ENCODE measurements at regions not wholly inside any gene's neighbourhood (a gene's known extent, or its start where the extent isn't known, plus 50 kb on each side); places are given as distances from the start of the nearest gene placed in this dataset.

DNA sequence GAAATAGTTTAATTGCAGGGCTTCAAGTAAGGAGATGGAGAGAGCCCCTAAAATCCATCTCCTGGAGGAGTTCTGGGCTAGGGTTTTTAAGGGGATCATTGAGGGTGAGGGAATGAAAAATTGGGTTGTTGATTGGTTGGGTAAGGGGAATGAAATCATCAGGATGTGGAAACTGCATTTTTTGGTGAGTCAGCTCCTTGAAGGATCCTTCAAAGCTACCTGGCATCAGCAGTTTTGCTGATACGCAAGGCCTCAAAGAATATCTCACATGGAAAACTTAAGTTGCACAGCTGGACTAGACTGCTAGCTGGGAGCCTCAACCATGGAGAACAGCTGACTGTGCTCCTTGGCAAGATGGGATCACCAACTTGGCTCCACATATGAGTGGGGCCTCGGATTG, 136.7 kb downstream of the FGF10 start:
- Mint-ChIP-seq H3K36me3 (ENCODE audit: low read depth) (no peaks in the 10 kb centered on the region), H3K4me3 (ENCODE audit: low read depth) (no peak overlapping the region), H3K9me3 (peaks cover 3% of the 10 kb centered on the region), H3K4me1 (ENCODE audit: low read depth) (no peaks in the 10 kb centered on the region), H3K27me3 (ENCODE audit: low read depth) (no peaks in the 10 kb centered on the region), H3K27ac (no peak overlapping the region)
- DNase-seq (ENCODE audit: low spot score): no peak
- intact Hi-C loops (cut with micrococcal nuclease): no loop called here

DNA sequence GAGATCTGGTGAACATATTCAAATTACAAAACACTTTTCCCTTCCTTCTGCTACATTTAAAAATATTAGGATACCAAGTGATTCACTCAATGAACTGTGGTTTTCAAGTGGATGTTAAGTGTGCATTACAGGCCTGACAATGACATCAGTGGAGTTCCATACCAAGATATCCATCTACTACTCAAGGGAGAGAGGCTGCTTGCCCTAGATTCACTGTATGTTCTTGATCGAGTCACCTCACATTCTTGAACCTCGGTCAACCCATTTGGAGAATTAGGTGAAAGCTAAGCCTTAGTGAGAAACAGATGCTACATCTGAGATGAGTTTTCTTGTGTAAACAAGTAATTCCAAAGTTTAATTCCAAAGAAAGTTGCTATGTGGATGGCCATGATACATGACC, 142.2 kb downstream of the FGF10 start:
- peaks cover 8% of the 10 kb centered on the region for H3K9me3 Mint-ChIP-seq
- no peak overlapping the region for H3K27ac Mint-ChIP-seq
- no peaks in the 10 kb centered on the region for H3K4me1 Mint-ChIP-seq (ENCODE audit: low read depth)
- H3K27me3 Mint-ChIP-seq (ENCODE audit: low read depth): no peaks in the 10 kb centered on the region
- intact Hi-C loops (cut with micrococcal nuclease): no loop called here
- DNase-seq (ENCODE audit: low spot score): no peak
- H3K4me3 Mint-ChIP-seq (ENCODE audit: low read depth): no peak overlapping the region
- H3K36me3 Mint-ChIP-seq (ENCODE audit: low read depth): no peaks in the 10 kb centered on the region

DNA sequence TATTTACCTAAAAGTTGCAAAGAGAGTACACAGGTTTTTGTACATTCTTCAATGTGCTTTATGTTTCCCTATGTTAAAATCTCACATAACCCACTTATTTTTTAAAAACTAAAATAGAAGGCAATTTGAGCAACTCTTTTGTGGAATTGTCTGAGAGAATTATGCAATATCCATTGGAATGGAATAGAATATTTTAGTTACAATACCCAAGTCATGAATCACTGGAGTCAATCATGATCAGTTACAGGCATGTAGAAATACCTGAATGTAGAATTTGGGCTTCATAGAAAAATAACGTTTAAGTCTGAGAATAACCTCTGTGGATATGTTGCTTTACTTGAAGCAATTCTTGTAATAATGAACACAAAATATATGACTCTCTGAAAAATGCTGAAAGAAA, 143.3 kb downstream of the FGF10 start:
- intact Hi-C loops (cut with micrococcal nuclease): no loop called here
- no peak overlapping the region for H3K4me3 Mint-ChIP-seq (ENCODE audit: low read depth)
- DNase-seq (ENCODE audit: low spot score): no peak
- H3K36me3 Mint-ChIP-seq (ENCODE audit: low read depth): no peaks in the 10 kb centered on the region
- no peaks in the 10 kb centered on the region for H3K4me1 Mint-ChIP-seq (ENCODE audit: low read depth)
- H3K27ac Mint-ChIP-seq: no peak overlapping the region
- H3K9me3 Mint-ChIP-seq: peaks cover 8% of the 10 kb centered on the region
- H3K27me3 Mint-ChIP-seq (ENCODE audit: low read depth): no peaks in the 10 kb centered on the region

DNA sequence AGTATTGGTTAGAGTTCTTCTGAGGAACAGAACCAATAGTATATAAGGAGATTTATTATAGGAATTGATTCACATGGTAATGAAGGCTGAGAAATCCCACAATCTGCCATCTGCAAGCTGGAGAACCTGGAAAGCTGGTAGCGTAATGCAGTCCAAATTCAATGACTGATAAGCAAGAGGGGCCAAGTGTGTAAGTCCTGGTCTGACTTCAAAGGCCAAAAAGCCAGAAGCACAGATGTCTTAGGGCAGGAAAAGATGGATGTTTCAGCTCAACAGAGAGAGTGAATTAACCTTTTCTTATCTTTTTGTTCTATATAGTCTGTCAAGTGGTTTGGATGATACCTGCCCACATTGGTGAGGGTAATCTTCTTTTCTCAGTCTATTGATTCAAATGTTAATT, 146.4 kb downstream of the FGF10 start:
- no peaks in the 10 kb centered on the region for H3K27me3 Mint-ChIP-seq (ENCODE audit: low read depth)
- no peak for DNase-seq (ENCODE audit: low spot score)
- H3K4me1 Mint-ChIP-seq (ENCODE audit: low read depth): no peaks in the 10 kb centered on the region
- H3K27ac Mint-ChIP-seq: no peak overlapping the region
- H3K4me3 Mint-ChIP-seq (ENCODE audit: low read depth): no peak overlapping the region
- no peaks in the 10 kb centered on the region for H3K36me3 Mint-ChIP-seq (ENCODE audit: low read depth)
- H3K9me3 Mint-ChIP-seq: peaks cover 8% of the 10 kb centered on the region
- intact Hi-C loops (cut with micrococcal nuclease): no loop called here

DNA sequence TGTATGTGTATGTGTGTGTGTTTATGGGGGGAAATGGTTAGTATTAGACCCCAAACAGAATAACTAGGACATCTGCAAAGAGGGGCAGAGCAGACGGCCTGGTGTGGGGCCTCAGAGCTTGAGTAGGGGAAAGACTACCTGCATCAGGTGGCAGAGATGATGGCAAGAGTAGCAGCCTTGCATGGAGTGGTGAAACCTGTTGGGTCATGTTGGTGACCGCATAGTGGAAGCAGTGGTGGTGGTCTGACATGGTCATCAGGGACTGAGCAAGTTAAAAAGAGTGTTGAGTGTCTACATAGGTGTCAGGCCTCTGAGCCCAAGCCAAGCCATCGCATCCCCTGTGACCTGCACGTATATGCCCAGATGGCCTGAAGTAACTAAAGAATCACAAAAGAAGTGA, 153.2 kb downstream of the FGF10 start:
- no peak for DNase-seq (ENCODE audit: low spot score)
- no peak overlapping the region for H3K27ac Mint-ChIP-seq
- peaks cover 18% of the 10 kb centered on the region for H3K9me3 Mint-ChIP-seq
- H3K36me3 Mint-ChIP-seq (ENCODE audit: low read depth): no peaks in the 10 kb centered on the region
- no peaks in the 10 kb centered on the region for H3K4me1 Mint-ChIP-seq (ENCODE audit: low read depth)
- intact Hi-C loops (cut with micrococcal nuclease): no loop called here
- no peaks in the 10 kb centered on the region for H3K27me3 Mint-ChIP-seq (ENCODE audit: low read depth)
- no peak overlapping the region for H3K4me3 Mint-ChIP-seq (ENCODE audit: low read depth)

DNA sequence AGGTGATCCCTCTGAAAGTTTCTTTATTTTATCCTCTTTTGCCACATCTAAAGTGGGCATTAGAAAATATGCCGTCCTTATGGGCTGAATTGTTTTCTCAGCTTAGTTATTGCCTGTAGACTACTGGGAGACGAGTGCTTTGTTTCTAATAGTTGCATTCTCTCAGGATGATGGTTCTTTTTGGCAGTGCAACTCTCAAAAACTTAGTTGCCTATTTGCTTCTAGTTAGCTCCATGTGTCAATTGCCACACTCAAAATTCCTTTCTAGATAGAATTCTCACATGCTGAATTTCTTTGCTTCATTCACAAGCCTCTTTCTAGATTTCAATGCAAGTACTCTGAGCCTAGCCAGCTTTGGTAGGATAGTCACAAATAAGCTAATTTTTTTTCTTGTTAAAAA, 155.5 kb downstream of the FGF10 start:
- Mint-ChIP-seq H3K36me3 (ENCODE audit: low read depth) (no peaks in the 10 kb centered on the region), H3K27me3 (ENCODE audit: low read depth) (no peaks in the 10 kb centered on the region), H3K4me3 (ENCODE audit: low read depth) (no peak overlapping the region), H3K9me3 (peaks cover 30% of the 10 kb centered on the region), H3K4me1 (ENCODE audit: low read depth) (no peaks in the 10 kb centered on the region), H3K27ac (no peak overlapping the region)
- DNase-seq (ENCODE audit: low spot score): no peak
- intact Hi-C loops (cut with micrococcal nuclease): no loop called here

DNA sequence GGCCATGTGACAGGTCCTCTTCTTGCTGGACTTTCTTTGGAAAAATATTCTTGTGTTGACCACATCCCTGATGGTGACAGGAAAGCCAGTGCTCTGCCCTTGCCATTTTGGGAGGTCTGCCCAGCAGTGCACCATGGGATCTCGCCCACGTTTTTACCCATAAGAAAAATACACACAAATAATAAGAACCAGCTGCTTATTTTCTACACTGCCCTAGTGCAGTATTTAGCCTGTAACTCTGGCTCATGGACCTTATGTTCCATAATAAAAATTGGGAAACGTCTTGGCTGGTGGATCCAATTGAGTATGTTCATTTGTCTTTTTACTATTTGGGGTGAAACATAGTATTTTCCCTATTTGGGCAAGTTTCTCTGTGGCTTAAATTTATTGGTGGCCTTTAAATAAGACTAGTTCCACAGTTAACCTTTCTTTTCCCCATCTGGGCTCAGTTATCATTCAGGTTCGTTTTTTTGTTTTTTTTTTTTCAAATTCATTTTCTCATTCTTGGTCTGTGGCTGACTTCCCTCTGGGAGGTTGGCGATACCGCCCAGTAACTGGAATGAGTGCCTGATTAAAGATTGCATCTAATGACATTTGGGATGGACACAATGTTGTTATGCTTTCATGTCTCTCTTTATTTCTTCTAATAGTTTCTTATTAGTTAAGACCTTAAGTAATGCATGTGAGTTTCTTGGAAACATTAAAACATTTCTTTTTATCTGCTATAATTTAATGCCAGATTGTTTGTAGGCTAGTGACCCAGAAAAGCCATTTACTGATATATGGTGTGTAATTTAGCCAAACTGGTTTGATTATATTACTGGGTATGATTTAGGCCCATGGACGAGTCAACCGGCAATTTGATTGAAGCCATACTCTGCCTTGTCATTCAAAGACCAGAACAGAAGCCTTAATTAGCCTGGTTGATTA, 163.7 kb downstream of the FGF10 start:
- Mint-ChIP-seq H3K4me1 (ENCODE audit: low read depth) (no peaks in the 10 kb centered on the region), H3K36me3 (ENCODE audit: low read depth) (no peaks in the 10 kb centered on the region), H3K9me3 (peaks cover 23% of the 10 kb centered on the region), H3K27me3 (ENCODE audit: low read depth) (no peaks in the 10 kb centered on the region), H3K4me3 (ENCODE audit: low read depth) (no peak overlapping the region), H3K27ac (no peak overlapping the region)
- intact Hi-C loops (cut with micrococcal nuclease): no loop called here
- no peak for DNase-seq (ENCODE audit: low spot score)

DNA sequence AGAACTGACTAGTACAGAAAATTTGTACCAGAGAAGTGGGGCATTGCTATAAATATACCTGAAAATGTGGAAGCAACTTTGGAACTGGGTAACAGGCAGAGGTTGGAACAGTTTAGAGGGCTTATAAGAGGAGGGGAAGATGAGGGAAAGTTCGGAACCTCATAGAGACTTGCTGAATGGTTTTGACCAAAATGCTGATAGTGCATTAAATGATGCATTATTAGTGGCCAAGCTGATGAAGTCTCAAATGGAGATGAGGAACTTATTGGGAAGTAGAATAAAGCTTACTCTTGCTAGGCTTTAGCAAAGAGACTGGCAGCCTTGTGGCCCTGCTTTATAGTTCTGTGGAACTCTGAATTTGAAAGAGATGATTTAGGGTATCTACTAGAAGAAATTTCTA, 189.8 kb downstream of the FGF10 start:
- peaks cover 65% of the 10 kb centered on the region for H3K9me3 Mint-ChIP-seq
- H3K4me1 Mint-ChIP-seq (ENCODE audit: low read depth): no peaks in the 10 kb centered on the region
- intact Hi-C loops (cut with micrococcal nuclease): no loop called here
- H3K36me3 Mint-ChIP-seq (ENCODE audit: low read depth): no peaks in the 10 kb centered on the region
- no peaks in the 10 kb centered on the region for H3K27me3 Mint-ChIP-seq (ENCODE audit: low read depth)
- H3K4me3 Mint-ChIP-seq (ENCODE audit: low read depth): no peak overlapping the region
- H3K27ac Mint-ChIP-seq: no peak overlapping the region
- no peak for DNase-seq (ENCODE audit: low spot score)

DNA sequence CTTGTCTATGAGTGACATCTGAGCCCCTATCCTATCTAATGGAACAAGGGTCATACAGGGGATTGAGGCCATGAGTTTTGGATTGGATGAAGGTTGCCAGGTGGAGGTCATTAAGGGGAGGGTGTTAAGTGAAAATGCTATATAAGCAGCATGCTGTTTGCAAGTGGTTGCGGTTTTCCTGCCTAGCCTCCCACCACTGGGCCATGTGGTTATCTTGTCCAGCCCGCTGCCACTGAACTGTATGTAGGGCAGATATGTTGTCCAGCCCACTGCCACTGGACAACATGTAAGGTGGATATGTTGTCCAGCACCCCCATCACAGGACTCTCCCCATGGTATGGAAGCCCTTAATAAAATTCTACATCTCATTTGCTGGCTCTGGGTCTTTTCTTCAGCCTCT, 200.0 kb downstream of the FGF10 start:
- DNase-seq (ENCODE audit: low spot score): no peak

DNA sequence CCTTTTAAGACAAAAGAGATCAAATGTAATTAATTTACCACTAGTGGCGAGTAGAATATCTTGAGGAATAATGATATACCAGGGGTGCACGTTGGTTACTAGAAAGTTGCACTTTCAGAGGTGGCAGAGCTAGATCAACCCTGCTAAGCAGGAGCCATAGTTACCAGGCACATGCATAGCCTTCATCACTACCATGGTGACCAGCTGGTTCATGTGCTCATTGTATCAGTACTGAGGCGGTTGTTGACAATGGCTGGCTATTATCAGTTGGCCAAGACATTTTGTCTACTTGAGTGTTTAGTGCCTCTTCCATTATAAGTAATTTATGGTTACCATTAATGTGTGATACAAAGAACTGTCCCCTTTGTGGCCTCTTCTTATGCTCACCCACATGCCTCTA, 201.2 kb downstream of the FGF10 start:
- H3K4me1 Mint-ChIP-seq (ENCODE audit: low read depth): no peaks in the 10 kb centered on the region
- H3K36me3 Mint-ChIP-seq (ENCODE audit: low read depth): no peaks in the 10 kb centered on the region
- H3K9me3 Mint-ChIP-seq: peaks cover 32% of the 10 kb centered on the region
- H3K27me3 Mint-ChIP-seq (ENCODE audit: low read depth): no peaks in the 10 kb centered on the region
- DNase-seq (ENCODE audit: low spot score): no peak
- intact Hi-C loops (cut with micrococcal nuclease): no loop called here
- no peak overlapping the region for H3K27ac Mint-ChIP-seq
- no peak overlapping the region for H3K4me3 Mint-ChIP-seq (ENCODE audit: low read depth)

More for the DNA sequence above, 200.0 kb downstream of the FGF10 start:
- Mint-ChIP-seq H3K27me3 (ENCODE audit: low read depth) (no peaks in the 10 kb centered on the region), H3K4me3 (ENCODE audit: low read depth) (no peak overlapping the region), H3K36me3 (ENCODE audit: low read depth) (no peaks in the 10 kb centered on the region), H3K4me1 (ENCODE audit: low read depth) (no peaks in the 10 kb centered on the region), H3K27ac (no peak overlapping the region), H3K9me3 (peaks cover 28% of the 10 kb centered on the region)
- intact Hi-C loops (cut with micrococcal nuclease): no loop called here

DNA sequence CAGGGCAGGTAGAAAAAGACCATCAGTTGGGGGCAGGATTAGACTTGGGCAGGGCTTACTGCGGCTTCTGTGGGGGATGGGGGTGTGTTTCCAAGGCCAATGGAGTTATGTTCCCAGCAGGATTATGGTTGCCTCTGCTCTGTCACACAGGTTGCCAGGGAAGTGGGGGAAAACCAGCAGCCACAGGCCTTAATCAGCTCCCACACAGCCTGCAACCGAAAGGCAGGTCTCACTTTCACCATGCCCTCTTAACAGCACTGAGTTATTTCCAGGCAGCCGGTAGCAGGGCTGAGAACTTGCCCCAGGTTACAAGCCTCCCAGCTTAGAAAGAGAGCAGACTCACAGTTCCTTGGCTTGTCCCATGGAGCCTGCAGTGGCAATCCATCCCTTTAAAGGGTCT, 205.5 kb downstream of the FGF10 start:
- no peak for DNase-seq (ENCODE audit: low spot score)
- Mint-ChIP-seq H3K36me3 (ENCODE audit: low read depth) (no peaks in the 10 kb centered on the region), H3K27ac (no peak overlapping the region), H3K4me1 (ENCODE audit: low read depth) (no peaks in the 10 kb centered on the region), H3K27me3 (ENCODE audit: low read depth) (no peaks in the 10 kb centered on the region), H3K9me3 (peaks cover 34% of the 10 kb centered on the region), H3K4me3 (ENCODE audit: low read depth) (no peak overlapping the region)
- intact Hi-C loops (cut with micrococcal nuclease): no loop called here

DNA sequence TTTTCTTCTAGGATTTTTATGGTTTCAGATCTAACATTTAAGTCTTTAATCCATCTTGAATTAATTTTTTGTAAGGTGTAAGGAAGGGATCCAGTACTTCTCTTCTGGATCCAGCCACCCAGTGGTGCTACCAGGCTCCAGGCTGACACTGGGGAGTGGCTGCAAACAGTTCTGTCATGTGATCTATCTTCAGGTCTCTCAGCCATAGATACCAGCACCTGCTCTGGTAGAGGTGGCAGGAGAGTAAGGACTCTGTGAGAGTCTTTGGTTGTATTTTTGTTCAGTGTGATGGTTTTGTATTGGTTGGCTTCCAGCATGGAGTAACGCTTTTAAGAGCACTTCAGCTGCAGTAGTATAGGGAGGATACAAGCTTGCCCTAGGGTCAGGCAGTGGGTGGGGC, 205.9 kb downstream of the FGF10 start:
- Mint-ChIP-seq H3K9me3 (peaks cover 37% of the 10 kb centered on the region), H3K4me1 (ENCODE audit: low read depth) (no peaks in the 10 kb centered on the region), H3K36me3 (ENCODE audit: low read depth) (no peaks in the 10 kb centered on the region), H3K27ac (no peak overlapping the region), H3K4me3 (ENCODE audit: low read depth) (no peak overlapping the region), H3K27me3 (ENCODE audit: low read depth) (no peaks in the 10 kb centered on the region)
- intact Hi-C loops (cut with micrococcal nuclease): no loop called here
- no peak for DNase-seq (ENCODE audit: low spot score)

DNA sequence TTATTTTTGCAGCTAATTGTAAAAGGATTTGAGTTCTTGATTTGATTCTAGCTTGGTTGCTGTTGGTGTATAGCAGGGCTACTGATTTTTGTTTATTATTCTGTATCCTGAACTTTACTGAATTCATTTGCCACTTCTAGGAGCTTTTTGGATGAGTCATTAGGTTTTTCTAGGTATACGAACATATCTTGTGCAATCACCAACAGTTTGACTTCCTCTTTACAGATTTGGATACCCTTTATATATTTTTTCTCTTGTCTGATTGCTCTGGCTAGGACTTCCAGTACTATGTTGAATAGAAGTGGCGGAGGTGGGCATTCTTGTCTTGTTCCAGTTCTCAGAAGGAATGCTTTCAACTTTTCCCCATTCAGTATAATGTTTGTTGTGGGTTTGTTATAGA, 210.8 kb downstream of the FGF10 start:
- no peak for DNase-seq (ENCODE audit: low spot score)
- Mint-ChIP-seq H3K9me3 (peaks cover 50% of the 10 kb centered on the region), H3K4me1 (ENCODE audit: low read depth) (no peaks in the 10 kb centered on the region), H3K27ac (no peak overlapping the region), H3K36me3 (ENCODE audit: low read depth) (no peaks in the 10 kb centered on the region), H3K4me3 (ENCODE audit: low read depth) (no peak overlapping the region), H3K27me3 (ENCODE audit: low read depth) (no peaks in the 10 kb centered on the region)
- intact Hi-C loops (cut with micrococcal nuclease): no loop called here

DNA sequence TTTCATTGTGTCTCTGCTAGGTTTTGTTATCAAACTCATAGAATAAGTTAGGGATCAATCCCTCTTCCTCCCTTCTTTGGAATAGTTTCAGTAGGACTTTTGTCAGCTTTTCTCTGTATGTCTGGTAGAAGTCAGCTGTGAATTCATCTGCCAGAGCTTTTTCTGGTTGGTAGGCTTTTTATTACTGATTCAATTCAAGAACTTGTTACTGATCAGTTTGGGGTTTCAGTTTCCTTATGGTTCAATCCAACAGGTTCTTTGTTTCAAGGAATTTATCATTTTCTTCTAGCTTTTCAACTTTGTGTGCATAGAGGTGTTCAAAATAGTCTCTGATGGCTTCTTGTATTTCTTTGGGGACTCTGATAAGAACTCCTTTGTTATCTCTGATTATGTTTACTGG, 221.7 kb downstream of the FGF10 start:
- no peak for DNase-seq (ENCODE audit: low spot score)
- H3K9me3 Mint-ChIP-seq: peaks cover 69% of the 10 kb centered on the region
- intact Hi-C loops (cut with micrococcal nuclease): no loop called here
- no peak overlapping the region for H3K27ac Mint-ChIP-seq
- no peaks in the 10 kb centered on the region for H3K27me3 Mint-ChIP-seq (ENCODE audit: low read depth)
- H3K4me1 Mint-ChIP-seq (ENCODE audit: low read depth): no peaks in the 10 kb centered on the region
- no peaks in the 10 kb centered on the region for H3K36me3 Mint-ChIP-seq (ENCODE audit: low read depth)
- H3K4me3 Mint-ChIP-seq (ENCODE audit: low read depth): no peak overlapping the region

Measured in activated T-helper 2 cell treated with anti-CD3 and anti-CD28 coated beads, Interferon-gamma antibody, Interleukin-2, Interleukin-4, amounts not matched to agents 10 μg/mL and 5 μg/mL and 100 μg/mL, durations not matched to agents 14 hours and 24 hours and 36 hours (primary cell).